K562 (cell line): ENCODE measurements at regions not wholly inside any gene's neighbourhood (a gene's known extent, or its start where the extent isn't known, plus 50 kb on each side); places are given as distances from the start of the nearest gene placed in this dataset.

ENCODE experiments used
- MAFK ChIP-seq: IDR thresholded peaks from 2 replicates; pipeline ENCODE4 v1.6.1; 2011; ENCODE audit warnings: low read length, improper control_type of control experiment
- NRF1 ChIP-seq, 2 experiments: fragments of 450-650 bp; IDR thresholded peaks in 1 of 2; conservative IDR thresholded peaks in 1 of 2; 2 replicates each; pipeline ENCODE4 v1.6.1; 2014; ENCODE audit warnings: mild to moderate bottlenecking in 2 of 2
- RNF219 ChIP-seq: fragments of 250-450 bp; sonication (Bioruptor Pico); IDR thresholded peaks from 2 replicates; pipeline ENCODE4 v1.5.0; 2022; ENCODE audit warnings: mild to moderate bottlenecking
- SRF ChIP-seq, 2 experiments: fragments of 250-450, 450-650 bp in 1 of 2; sonication (Bioruptor Pico) in 1 of 2; sonication (generic) in 1 of 2; formaldehyde crosslinking; IDR thresholded peaks; 2 replicates each; pipeline versions ENCODE4 v1.5.0 to v1.5.1; 2020 to 2022; ENCODE audit warnings: mild to moderate bottlenecking in 1 of 2, missing genetic modification reagents in 1 of 2

DNA sequence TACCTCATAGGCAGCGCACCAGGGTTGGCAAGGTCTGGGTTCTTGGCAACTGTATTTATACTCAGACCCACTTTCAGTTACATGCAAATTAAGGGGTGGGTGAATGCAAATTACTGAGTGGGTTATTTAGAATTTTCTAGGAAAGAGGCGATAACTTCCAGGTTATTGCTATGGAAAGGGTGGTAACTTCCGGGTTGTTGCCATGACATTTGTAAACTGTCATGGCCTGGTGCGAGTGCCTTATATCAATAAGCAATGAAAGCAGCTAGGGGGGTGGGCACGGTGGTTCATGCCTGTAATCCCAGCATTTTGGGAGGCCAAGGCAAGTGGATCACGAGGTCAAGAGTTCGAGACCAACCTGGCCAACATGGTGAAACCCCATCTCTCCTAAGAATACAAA is 57.5 kb upstream of the SLC7A3 start:
- TF ChIP-seq NRF1 (conservative IDR thresholded peaks at IDR 0.05 in 1 of 2, IDR thresholded peaks at IDR 0.05 in 1 of 2) (no peak), SRF (CRISPR knock-in tag; IDR thresholded peaks at IDR 0.05) (no peak), MAFK (no peak), RNF219 (no peak)
